Thoracic aorta (tissue), 2 donors: ENCODE measurements at regions not wholly inside any gene's neighbourhood (a gene's known extent, or its start where the extent isn't known, plus 50 kb on each side); places are given as distances from the start of the nearest gene placed in this dataset.

Experiments used
- ATAC-seq: fragments of 150-250 bp; one replicate; pipeline ENCODE4 v1.8.0; 2017; ENCODE audit warnings: low read depth; ENCODE audit not compliant: insufficient number of reproducible peaks, low FRiP score
- DNase-seq: peaks from one replicate; pipeline ENCODE4 v3.0.0-alpha.2; 2020; ENCODE audit warnings: low spot score
- H3K27ac ChIP-seq, 2 donors: fragments of 200-600 bp; sonication (generic); 1 replicate in 1 of 2; 2 replicates in 1 of 2; pipeline ENCODE4 v1.5.1; 2016; ENCODE audit warnings: mild to moderate bottlenecking in 2 of 2, moderate library complexity in 2 of 2
- H3K27me3 ChIP-seq: fragments of 200-600 bp; sonication (generic); replicated peaks from 2 replicates; pipeline ENCODE4 v1.6.0; 2016; ENCODE audit warnings: mild to moderate bottlenecking; ENCODE audit not compliant: insufficient read depth
- H3K36me3 ChIP-seq: fragments of 200-600 bp; sonication (generic); one replicate; pipeline ENCODE4 v1.5.1; 2016
- H3K4me1 ChIP-seq, 2 donors: fragments of 200-600 bp; sonication (generic); 1 replicate in 1 of 2; 2 replicates in 1 of 2; pipeline versions ENCODE4 v1.5.1 to v1.6.0; 2016; ENCODE audit warnings: low read depth in 2 of 2, mild to moderate bottlenecking in 1 of 2; ENCODE audit not compliant: control insufficient read depth in 1 of 2
- H3K4me3 ChIP-seq: fragments of 200-600 bp; sonication (generic); 2 replicates; pipeline ENCODE4 v1.5.1; 2016; ENCODE audit warnings: mild to moderate bottlenecking
- H3K9me3 ChIP-seq: fragments of 200-600 bp; sonication (generic); 2 replicates; pipeline ENCODE4 v1.5.1; 2016
- TF ChIP-seq, protein P1 (sequence below): fragments of 200-600 bp; sonication (generic); IDR thresholded peaks from one replicate; pipeline ENCODE4 v1.5.1; 2019; ENCODE audit warnings: antibody characterized with exemption

DNA sequence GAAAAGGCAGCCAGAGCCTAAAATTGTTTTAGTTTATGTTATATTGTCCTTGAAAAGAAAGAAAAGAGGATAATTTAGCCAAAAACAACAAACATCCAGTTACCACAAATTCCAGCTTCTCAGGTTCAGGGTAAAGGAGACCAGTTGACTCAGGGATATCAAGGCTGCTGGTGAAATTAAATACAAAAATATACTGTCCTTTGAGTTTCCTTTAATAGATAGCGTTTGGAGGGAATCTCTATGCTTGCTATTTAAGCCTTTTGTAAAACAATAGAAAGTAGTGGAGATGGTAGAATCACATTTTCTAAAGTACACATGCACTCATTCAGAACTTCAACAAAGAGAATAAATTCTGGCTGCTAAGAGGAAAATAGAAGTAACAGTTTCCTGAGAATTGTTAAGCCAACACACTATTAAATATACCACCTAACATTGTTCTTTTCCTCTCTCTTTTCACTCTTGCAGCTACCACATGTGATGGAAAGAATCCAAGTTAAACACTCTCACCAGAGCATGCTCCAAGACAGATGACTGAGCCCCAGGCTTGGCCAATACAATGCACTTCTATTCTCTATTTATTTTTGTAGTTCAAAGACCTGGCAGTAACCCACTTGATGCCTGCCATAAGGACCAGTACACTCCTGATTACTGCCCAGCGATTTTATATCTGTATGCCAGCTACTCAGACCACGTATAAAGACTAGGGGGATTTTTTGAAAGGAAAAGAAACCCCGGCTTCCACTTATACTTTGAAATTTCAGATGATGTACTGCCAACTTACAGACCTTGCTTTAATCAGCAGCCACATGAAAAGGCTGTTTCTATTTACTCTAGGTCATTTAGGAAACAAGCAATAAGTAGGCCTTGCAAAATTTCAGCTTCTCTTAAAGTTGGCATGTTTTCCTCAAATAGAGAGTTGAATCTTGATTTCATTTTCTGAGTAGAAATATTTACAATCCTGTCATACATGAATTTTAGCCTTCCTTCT, 756.9 kb downstream of the FAT4 start:
- TF ChIP-seq, protein P1, sequence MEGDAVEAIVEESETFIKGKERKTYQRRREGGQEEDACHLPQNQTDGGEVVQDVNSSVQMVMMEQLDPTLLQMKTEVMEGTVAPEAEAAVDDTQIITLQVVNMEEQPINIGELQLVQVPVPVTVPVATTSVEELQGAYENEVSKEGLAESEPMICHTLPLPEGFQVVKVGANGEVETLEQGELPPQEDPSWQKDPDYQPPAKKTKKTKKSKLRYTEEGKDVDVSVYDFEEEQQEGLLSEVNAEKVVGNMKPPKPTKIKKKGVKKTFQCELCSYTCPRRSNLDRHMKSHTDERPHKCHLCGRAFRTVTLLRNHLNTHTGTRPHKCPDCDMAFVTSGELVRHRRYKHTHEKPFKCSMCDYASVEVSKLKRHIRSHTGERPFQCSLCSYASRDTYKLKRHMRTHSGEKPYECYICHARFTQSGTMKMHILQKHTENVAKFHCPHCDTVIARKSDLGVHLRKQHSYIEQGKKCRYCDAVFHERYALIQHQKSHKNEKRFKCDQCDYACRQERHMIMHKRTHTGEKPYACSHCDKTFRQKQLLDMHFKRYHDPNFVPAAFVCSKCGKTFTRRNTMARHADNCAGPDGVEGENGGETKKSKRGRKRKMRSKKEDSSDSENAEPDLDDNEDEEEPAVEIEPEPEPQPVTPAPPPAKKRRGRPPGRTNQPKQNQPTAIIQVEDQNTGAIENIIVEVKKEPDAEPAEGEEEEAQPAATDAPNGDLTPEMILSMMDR, result no peak
- H3K4me3 ChIP-seq, result no peak overlapping the region
- H3K27ac ChIP-seq, result peak overlapping the region; percentile 0 to 31
- H3K36me3 ChIP-seq, result no peaks in the 10 kb centered on the region
- DNase-seq (no peak), ATAC-seq (no peak)
- no peaks in the 10 kb centered on the region for H3K27me3 ChIP-seq
- H3K4me1 ChIP-seq, result peaks cover 6 to 16% of the 10 kb centered on the region in 2 donors
- no peaks in the 10 kb centered on the region for H3K9me3 ChIP-seq

GRCh38 chr4:126081336-126081735, 766.6 kb downstream of the FAT4 start:
- H3K9me3 ChIP-seq, result no peaks in the 10 kb centered on the region
- no peak overlapping the region for H3K4me3 ChIP-seq
- no peak for DNase-seq
- no peak for ATAC-seq
- TF ChIP-seq, protein P1, result no peak
- H3K27me3 ChIP-seq, result no peaks in the 10 kb centered on the region
- no peaks in the 10 kb centered on the region for H3K4me1 ChIP-seq
- H3K36me3 ChIP-seq, result no peaks in the 10 kb centered on the region
- no peak overlapping the region for H3K27ac ChIP-seq

DNA sequence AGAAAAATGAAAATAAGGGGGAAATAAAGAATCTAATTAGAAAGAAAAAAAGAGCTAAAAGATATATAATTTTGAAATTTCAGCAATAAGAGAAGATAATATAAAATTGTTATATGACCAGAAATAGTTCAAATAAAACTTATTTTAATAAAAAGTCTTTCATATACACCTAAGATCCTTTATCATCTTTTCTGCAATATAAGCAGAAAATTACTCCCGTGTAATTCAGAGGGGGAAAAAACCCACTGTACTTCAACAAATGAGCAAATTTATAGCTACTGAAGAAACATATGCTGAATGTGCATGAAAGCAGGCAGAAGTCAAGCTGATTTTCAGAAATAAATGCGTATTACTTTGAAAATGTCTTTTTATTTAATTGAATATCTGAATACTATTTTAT, 771.3 kb downstream of the FAT4 start:
- no peak for DNase-seq
- Histone ChIP-seq H3K4me3 (no peak overlapping the region), H3K27me3 (no peaks in the 10 kb centered on the region), H3K27ac (no peak overlapping the region), H3K4me1 (no peaks in the 10 kb centered on the region), H3K36me3 (no peaks in the 10 kb centered on the region), H3K9me3 (no peaks in the 10 kb centered on the region)
- no peak for ATAC-seq
- TF ChIP-seq, protein P1, result no peak

DNA sequence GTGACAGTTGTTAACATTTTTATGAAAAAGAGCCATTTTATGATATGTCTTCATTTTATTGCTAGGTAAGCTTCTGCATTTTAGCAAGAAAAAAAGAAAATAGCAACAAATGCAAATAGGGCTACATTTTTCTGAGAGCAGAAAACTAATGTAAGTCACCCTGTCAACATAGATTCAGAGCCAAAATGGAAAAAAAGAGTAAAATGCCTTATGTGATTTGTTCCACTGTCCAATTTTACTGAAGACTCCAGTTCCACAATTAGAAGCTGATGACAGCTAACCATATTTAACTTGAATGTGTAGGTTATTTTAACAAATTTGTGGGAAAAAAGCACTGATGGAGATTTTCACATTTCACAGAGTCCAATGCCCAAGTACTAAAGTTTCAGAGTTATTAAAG, 772.3 kb downstream of the FAT4 start:
- no peaks in the 10 kb centered on the region for H3K9me3 ChIP-seq
- no peak overlapping the region for H3K4me3 ChIP-seq
- no peaks in the 10 kb centered on the region for H3K4me1 ChIP-seq
- TF ChIP-seq, protein P1, result no peak
- no peak overlapping the region for H3K27ac ChIP-seq
- no peak for ATAC-seq
- H3K27me3 ChIP-seq, result no peaks in the 10 kb centered on the region
- no peaks in the 10 kb centered on the region for H3K36me3 ChIP-seq
- DNase-seq, result no peak

GRCh38 chr4:126097155-126097799, 782.5 kb downstream of the FAT4 start:
- ATAC-seq (no peak), DNase-seq (no peak)
- Histone ChIP-seq H3K9me3 (no peaks in the 10 kb centered on the region), H3K4me3 (no peak overlapping the region), H3K4me1 (no peaks in the 10 kb centered on the region), H3K27ac (no peak overlapping the region), H3K27me3 (no peaks in the 10 kb centered on the region), H3K36me3 (no peaks in the 10 kb centered on the region)
- TF ChIP-seq, protein P1, result no peak
